ENCODE measurements at regions not wholly inside any gene's neighbourhood (a gene's known extent, or its start where the extent isn't known, plus 50 kb on each side); places are given as distances from the start of the nearest gene placed in this dataset.

DNA sequence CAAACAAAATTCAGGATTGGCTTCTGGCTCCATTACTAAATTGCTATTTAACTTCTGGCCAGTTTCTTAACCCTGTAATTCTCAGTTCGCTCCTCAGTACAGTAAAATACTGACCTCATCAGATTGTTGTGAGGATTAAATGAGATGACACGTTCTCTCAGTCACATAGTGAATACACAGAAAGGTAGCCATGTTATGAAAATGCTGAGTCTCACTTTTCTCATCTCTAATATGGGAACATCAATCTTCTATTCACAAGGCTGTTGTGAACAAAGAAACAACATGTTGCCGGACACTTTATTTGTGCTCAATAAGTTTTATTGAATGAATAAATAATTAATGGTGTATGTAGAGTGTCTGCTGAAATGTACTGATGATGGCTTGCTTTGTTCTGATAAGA lies 924.5 kb upstream of the GOT2 start:
- TF ChIP-seq TAF1 (IDR thresholded peaks at IDR 0.05; ENCODE audit: borderline replicate concordance, insufficient read depth, low read length) (no peak), FOXP2 (optimal IDR thresholded peaks at IDR 0.05; ENCODE audit: borderline replicate concordance, extremely low read depth, extremely low read length, insufficient read depth) (no peak), REST (IDR thresholded peaks at IDR 0.05; ENCODE audit: insufficient read depth in 1 of 2, low read depth in 2 of 2, low read length in 2 of 2) (no peak), SIN3A (IDR thresholded peaks at IDR 0.05; ENCODE audit: borderline replicate concordance, insufficient read depth, low read length) (no peak)

- no peak for TF ChIP-seq TAF1 (IDR thresholded peaks at IDR 0.05; ENCODE audit: borderline replicate concordance, insufficient read depth, low read length)
- TF ChIP-seq SIN3A (IDR thresholded peaks at IDR 0.05; ENCODE audit: borderline replicate concordance, insufficient read depth, low read length): no peak
- no peak for TF ChIP-seq POLR2AphosphoS5 (IDR thresholded peaks at IDR 0.05; ENCODE audit: low read depth, low read length)
- TF ChIP-seq REST (IDR thresholded peaks at IDR 0.05; ENCODE audit: insufficient read depth in 1 of 2, low read depth in 2 of 2, low read length in 2 of 2): no peak
- TF ChIP-seq FOXP2 (optimal IDR thresholded peaks at IDR 0.05; ENCODE audit: borderline replicate concordance, extremely low read depth, extremely low read length, insufficient read depth): no peak
Measured at GRCh38 chr16:59655031-59655430, 920.9 kb upstream of the GOT2 start.

- no peak for TF ChIP-seq FOXP2 (optimal IDR thresholded peaks at IDR 0.05; ENCODE audit: borderline replicate concordance, extremely low read depth, extremely low read length, insufficient read depth)
- no peak for TF ChIP-seq TAF1 (IDR thresholded peaks at IDR 0.05; ENCODE audit: borderline replicate concordance, insufficient read depth, low read length)
- no peak for TF ChIP-seq POLR2AphosphoS5 (IDR thresholded peaks at IDR 0.05; ENCODE audit: low read depth, low read length)
- no peak for TF ChIP-seq SIN3A (IDR thresholded peaks at IDR 0.05; ENCODE audit: borderline replicate concordance, insufficient read depth, low read length)
- no peak for TF ChIP-seq REST (IDR thresholded peaks at IDR 0.05; ENCODE audit: insufficient read depth in 1 of 2, low read depth in 2 of 2, low read length in 2 of 2)
Measured at GRCh38 chr16:59654455-59654854, 920.3 kb upstream of the GOT2 start.

DNA sequence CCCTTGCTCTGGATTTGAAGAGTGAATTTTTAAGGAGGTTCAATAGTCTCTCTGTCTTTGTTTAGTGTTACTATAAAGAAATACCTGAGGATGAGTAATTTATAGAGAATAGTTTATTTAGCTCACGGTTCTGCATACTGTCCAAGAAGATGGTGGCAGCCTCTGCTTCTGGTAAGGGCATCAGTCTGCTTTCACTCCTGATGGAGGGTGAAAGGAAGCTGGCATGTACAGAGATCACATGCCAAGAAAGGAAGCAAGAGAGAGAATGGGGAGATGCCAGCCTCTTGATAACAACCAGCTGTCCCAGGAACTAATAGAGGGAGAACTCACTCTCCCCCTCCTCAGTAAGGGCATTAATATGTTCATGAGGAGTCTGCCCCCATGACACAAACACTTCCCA lies 917.5 kb upstream of the GOT2 start:
- TF ChIP-seq SIN3A (IDR thresholded peaks at IDR 0.05; ENCODE audit: borderline replicate concordance, insufficient read depth, low read length) (no peak), REST (IDR thresholded peaks at IDR 0.05; ENCODE audit: insufficient read depth in 1 of 2, low read depth in 2 of 2, low read length in 2 of 2) (no peak), TAF1 (IDR thresholded peaks at IDR 0.05; ENCODE audit: borderline replicate concordance, insufficient read depth, low read length) (no peak), FOXP2 (optimal IDR thresholded peaks at IDR 0.05; ENCODE audit: borderline replicate concordance, extremely low read depth, extremely low read length, insufficient read depth) (no peak), POLR2AphosphoS5 (IDR thresholded peaks at IDR 0.05; ENCODE audit: low read depth, low read length) (no peak)

GRCh38 chr16:59645194-59645593 lies 911.1 kb upstream of the GOT2 start:
- TF ChIP-seq FOXP2 (optimal IDR thresholded peaks at IDR 0.05; ENCODE audit: borderline replicate concordance, extremely low read depth, extremely low read length, insufficient read depth) (no peak), POLR2AphosphoS5 (IDR thresholded peaks at IDR 0.05; ENCODE audit: low read depth, low read length) (no peak), TAF1 (IDR thresholded peaks at IDR 0.05; ENCODE audit: borderline replicate concordance, insufficient read depth, low read length) (no peak), SIN3A (IDR thresholded peaks at IDR 0.05; ENCODE audit: borderline replicate concordance, insufficient read depth, low read length) (no peak), REST (IDR thresholded peaks at IDR 0.05; ENCODE audit: insufficient read depth in 1 of 2, low read depth in 2 of 2, low read length in 2 of 2) (no peak)

All from PFSK-1 (cell line).